Gastrocnemius medialis (tissue), 4 donors: ENCODE measurements at regions not wholly inside any gene's neighbourhood (a gene's known extent, or its start where the extent isn't known, plus 50 kb on each side); places are given as distances from the start of the nearest gene placed in this dataset.

Source experiments
- ATAC-seq, 2 donors: fragments of 150-250 bp; one replicate each; pipeline ENCODE4 v1.9.1; 2016
- DNase-seq, 2 donors: peaks; one replicate each; pipeline ENCODE4 v3.0.0-alpha.2; 2019
- H3K27ac ChIP-seq, 4 donors: fragments of 200-600 bp; sonication (generic); 1 replicate in 1 of 4; 2 replicates in 3 of 4; pipeline ENCODE4 v1.5.1; 2016 to 2018; ENCODE audit warnings: mild to moderate bottlenecking in 2 of 4, moderate library complexity in 1 of 4
- H3K27me3 ChIP-seq, 3 donors: fragments of 200-600 bp; sonication (generic) in 2 of 3; 1 replicate in 1 of 3; 2 replicates in 2 of 3; pipeline versions ENCODE4 v1.5.1 to v1.6.0; 2016 to 2019; ENCODE audit warnings: mild to moderate bottlenecking in 1 of 3, moderate library complexity in 1 of 3
- H3K36me3 ChIP-seq, 2 donors: fragments of 200-600 bp; sonication (generic) in 1 of 2; one replicate each; pipeline ENCODE4 v1.5.1; 2017 to 2018
- H3K4me1 ChIP-seq, 2 donors: fragments of 200-600 bp; sonication (generic) in 1 of 2; one replicate each; pipeline ENCODE4 v1.5.1; 2016 to 2017; ENCODE audit warnings: mild to moderate bottlenecking in 2 of 2
- H3K4me3 ChIP-seq, 4 donors: fragments of 200-600 bp; sonication (generic) in 3 of 4; 1 replicate in 1 of 4; 2 replicates in 3 of 4; pipeline ENCODE4 v1.5.1; 2016 to 2019; ENCODE audit warnings: mild to moderate bottlenecking in 2 of 4
- H3K9me3 ChIP-seq, 3 donors: fragments of 200-600 bp; sonication (generic) in 2 of 3; 1 replicate in 1 of 3; 2 replicates in 2 of 3; pipeline ENCODE4 v1.5.1; 2016 to 2019
- CTCF ChIP-seq, 5 experiments: fragments of 450-650 bp in 3 of 5; fragments of 200-600 bp in 2 of 5; sonication (generic) in 2 of 5; IDR thresholded peaks in 4 of 5; conservative IDR thresholded peaks in 1 of 5; 1 replicate in 4 of 5; 2 replicates in 1 of 5; pipeline ENCODE4 v1.5.1; 2016 to 2019; ENCODE audit warnings: antibody characterized with exemption in 5 of 5, mild to moderate bottlenecking in 3 of 5, moderate library complexity in 3 of 5
- POLR2A ChIP-seq, 2 donors: fragments of 450-650 bp; IDR thresholded peaks; one replicate each; pipeline ENCODE4 v1.6.1; 2017; ENCODE audit warnings: antibody characterized with exemption in 2 of 2, mild to moderate bottlenecking in 2 of 2, moderate library complexity in 2 of 2
- in situ Hi-C, 4 donors: fragments of 200-750 bp; cut with MboI; loops; one replicate each; pipeline versions ENCODE4 v1.15.0 to v1.8.0; 2017; ENCODE audit warnings: low sequenced_read_pairs in 4 of 4
- intact Hi-C: fragments of 100-400 bp; cut with DNase I; formaldehyde crosslinking; loops from one replicate; pipeline ENCODE4 v1.15.1; 2023; ENCODE audit warnings: low total_unique reads

- Histone ChIP-seq H3K4me1 (no peaks in the 10 kb centered on the region), H3K36me3 (no peaks in the 10 kb centered on the region), H3K27ac (no peak overlapping the region), H3K27me3 (no peaks in the 10 kb centered on the region), H3K9me3 (no peaks in the 10 kb centered on the region), H3K4me3 (no peak overlapping the region)
- no peak for TF ChIP-seq CTCF (IDR thresholded peaks at IDR 0.05 in 4 of 5, conservative IDR thresholded peaks at IDR 0.05 in 1 of 5)
- no peak for TF ChIP-seq POLR2A (IDR thresholded peaks at IDR 0.05)
- ATAC-seq, result no peak
- no peak for DNase-seq
- in situ Hi-C loops (loop anchor here in 1 of 4 donors (10.0 kb wide), 1 partner anchor 63 kb away; no protein-coding TSS in a partner anchor), intact Hi-C loops (no loop called here)
Observed at GRCh38 chr4:89531932-89532640, 224.5 kb upstream of the GPRIN3 start.

GRCh38 chr4:89528526-89529133, 221.0 kb upstream of the GPRIN3 start:
- Histone ChIP-seq H3K4me1 (no peaks in the 10 kb centered on the region), H3K27me3 (no peaks in the 10 kb centered on the region), H3K27ac (no peak overlapping the region), H3K9me3 (no peaks in the 10 kb centered on the region), H3K36me3 (no peaks in the 10 kb centered on the region), H3K4me3 (no peak overlapping the region)
- TF ChIP-seq POLR2A (IDR thresholded peaks at IDR 0.05) (no peak), CTCF (IDR thresholded peaks at IDR 0.05 in 4 of 5, conservative IDR thresholded peaks at IDR 0.05 in 1 of 5) (no peak)
- no peak for DNase-seq
- in situ Hi-C loops (no loop called here), intact Hi-C loops (no loop called here)
- no peak for ATAC-seq

GRCh38 chr4:89521826-89522225, 214.2 kb upstream of the GPRIN3 start:
- Histone ChIP-seq H3K9me3 (no peaks in the 10 kb centered on the region), H3K27ac (no peak overlapping the region), H3K27me3 (no peaks in the 10 kb centered on the region), H3K36me3 (no peaks in the 10 kb centered on the region), H3K4me1 (no peaks in the 10 kb centered on the region), H3K4me3 (no peak overlapping the region)
- TF ChIP-seq POLR2A (IDR thresholded peaks at IDR 0.05), result no peak
- no peak for TF ChIP-seq CTCF (IDR thresholded peaks at IDR 0.05 in 4 of 5, conservative IDR thresholded peaks at IDR 0.05 in 1 of 5)
- ATAC-seq (no peak), DNase-seq (no peak)
- intact Hi-C loops (no loop called here), in situ Hi-C loops (no loop called here)

- in situ Hi-C loops, result no loop called here
- no peak overlapping the region for H3K4me3 ChIP-seq
- intact Hi-C loops, result no loop called here
Observed at GRCh38 chr4:89519771-89520320, 212.2 kb upstream of the GPRIN3 start.

More at GRCh38 chr4:89519771-89520320, 212.2 kb upstream of the GPRIN3 start:
- no peak overlapping the region for H3K27ac ChIP-seq
- no peaks in the 10 kb centered on the region for H3K36me3 ChIP-seq
- no peaks in the 10 kb centered on the region for H3K27me3 ChIP-seq
- H3K4me1 ChIP-seq, result no peaks in the 10 kb centered on the region
- ATAC-seq, result no peak
- TF ChIP-seq CTCF (IDR thresholded peaks at IDR 0.05 in 4 of 5, conservative IDR thresholded peaks at IDR 0.05 in 1 of 5) (no peak), POLR2A (IDR thresholded peaks at IDR 0.05) (no peak)
- no peak for DNase-seq
- no peaks in the 10 kb centered on the region for H3K9me3 ChIP-seq
